HG03558 (cell line): ENCODE measurements at regions not wholly inside any gene's neighbourhood (a gene's known extent, or its start where the extent isn't known, plus 50 kb on each side); places are given as distances from the start of the nearest gene placed in this dataset.
A peak's percentile ranks its signal among the peaks of the same experiment; 100 is the strongest.

Experiments
- ATAC-seq: cut with Tn5 transposase; IDR thresholded peaks from one replicate; pipeline ENCODE4 v1.9.1; 2021; ENCODE audit warnings: moderate number of reproducible peaks; ENCODE audit not compliant: unreplicated experiment; ENCODE audit errors: extremely low read depth

DNA sequence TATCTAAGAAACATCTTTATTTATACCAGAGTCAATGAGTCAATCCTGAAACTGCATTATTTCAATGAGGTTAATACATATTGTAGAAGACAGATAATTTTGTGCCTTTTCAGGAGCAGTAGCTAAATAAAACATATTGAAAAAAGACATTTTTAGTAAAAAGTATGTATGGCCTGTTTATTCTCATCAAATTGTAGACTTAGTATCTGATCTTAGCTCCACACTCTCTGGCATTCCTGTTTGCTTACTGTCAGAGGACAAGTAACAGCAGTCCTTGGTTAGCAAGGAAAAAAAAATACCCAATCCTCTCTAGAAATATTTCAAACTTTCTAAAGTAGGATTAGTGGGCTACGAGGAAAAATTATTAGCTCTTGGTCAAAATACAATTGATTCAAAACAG, 50.5 kb upstream of the GUCY1A1 start:
- no peak for ATAC-seq

DNA sequence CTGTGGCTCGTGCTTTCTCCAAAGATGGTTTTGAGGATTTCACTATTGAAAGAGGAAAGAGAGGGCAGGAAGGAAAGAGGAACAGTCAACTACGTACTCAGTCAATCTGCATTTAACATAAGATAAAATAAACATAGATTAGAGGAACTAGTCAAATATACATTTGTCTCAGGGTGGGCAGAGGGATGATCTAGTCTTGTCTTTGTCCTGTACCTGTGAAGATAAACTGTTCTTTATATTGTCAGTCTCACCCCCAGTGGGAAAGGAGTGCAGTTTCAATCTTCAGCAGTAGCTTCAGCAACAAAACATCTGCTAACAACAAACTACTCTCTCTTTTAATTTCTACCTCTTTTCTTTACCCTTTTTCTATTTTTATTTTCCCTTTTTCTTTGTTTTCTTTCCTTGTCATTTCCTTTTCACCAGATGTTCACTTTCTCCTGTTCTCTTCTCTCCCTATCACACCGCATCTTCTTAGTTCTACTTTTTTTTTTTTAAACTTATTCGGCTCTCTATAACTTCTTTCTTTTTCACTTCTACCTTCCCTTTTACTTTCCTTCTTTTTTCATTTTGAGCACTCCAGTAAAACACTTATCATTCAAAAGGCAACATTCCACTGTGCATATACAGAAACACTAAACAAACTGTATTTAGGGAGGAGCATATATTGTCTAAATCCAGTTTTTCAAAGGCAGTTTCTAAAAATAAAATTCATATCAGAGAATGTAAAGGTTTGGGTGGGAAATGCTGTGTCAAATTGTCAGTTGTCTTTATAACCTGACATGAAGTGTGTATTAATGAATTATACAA, 51.4 kb upstream of the GUCY1A1 start:
- no peak for ATAC-seq

DNA sequence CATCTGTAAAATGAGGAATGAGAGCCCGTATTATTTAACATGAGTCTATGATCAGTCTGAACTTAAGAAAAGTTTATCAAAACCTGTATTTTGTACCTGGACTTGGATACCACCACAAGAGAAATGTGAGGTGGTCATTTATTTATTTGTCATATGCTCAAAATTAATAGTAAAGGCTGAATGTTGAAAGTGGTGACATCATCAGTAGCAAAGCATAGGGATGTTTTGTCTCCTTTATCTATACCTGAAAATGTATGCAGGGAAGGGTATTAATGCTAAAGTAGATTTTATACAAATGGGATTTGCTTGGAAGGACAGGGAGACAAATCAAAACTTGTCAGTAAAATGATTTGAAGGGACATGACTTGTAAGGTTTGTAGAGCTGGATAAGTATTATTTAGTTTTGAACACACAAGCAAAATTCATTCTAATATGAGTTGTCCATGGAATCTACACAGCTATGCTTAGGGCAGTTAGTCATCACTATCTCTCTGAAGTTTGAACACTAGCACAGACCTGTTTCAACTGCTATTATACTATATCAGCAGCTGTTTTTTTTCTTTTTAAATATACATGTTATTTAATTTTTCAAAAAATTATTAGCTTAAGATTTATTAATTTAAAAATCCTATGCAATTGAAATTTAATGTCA, 52.4 kb upstream of the GUCY1A1 start:
- ATAC-seq, result no peak

DNA sequence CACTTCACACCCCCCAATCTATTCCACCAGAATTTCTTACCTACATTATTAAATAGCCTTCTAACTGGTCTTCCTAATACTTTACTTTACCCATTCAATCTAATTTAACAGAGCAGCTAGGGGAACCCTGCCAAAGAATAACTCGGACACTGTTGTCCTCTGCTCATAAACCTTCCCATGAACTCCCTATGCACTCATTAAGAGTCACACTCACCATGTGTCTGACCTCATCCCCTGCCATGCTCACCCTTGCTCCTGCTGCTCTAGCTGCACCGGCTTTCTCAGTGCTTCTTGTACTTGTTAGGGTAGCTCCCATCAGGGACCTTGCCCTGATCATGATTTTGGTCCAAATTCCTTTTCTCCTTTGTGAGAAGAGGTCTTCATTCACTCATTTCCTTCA, 54.6 kb upstream of the GUCY1A1 start:
- ATAC-seq, result no peak

DNA sequence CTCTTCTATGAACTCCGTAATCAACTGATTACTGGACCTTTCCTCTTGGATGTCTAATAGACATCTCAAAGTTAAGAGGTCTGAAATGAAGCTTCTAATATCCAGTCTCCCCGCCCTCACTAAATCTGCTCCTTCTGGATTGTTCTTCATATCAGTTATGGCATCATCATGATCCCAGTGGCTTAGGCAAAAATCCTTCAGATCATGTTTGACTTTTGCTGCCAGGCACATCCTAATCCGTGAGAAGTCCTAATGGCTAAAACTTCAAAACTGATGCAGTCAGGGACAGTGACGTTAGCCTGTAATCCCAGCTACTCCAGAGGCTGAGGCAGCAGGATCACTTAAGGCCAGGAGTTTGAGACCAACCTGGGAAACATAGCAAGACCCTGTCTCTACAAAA, 55.1 kb upstream of the GUCY1A1 start:
- no peak for ATAC-seq

- no peak for ATAC-seq
Measured at GRCh38 chr4:155610143-155610542, 56.5 kb upstream of the GUCY1A1 start.

DNA sequence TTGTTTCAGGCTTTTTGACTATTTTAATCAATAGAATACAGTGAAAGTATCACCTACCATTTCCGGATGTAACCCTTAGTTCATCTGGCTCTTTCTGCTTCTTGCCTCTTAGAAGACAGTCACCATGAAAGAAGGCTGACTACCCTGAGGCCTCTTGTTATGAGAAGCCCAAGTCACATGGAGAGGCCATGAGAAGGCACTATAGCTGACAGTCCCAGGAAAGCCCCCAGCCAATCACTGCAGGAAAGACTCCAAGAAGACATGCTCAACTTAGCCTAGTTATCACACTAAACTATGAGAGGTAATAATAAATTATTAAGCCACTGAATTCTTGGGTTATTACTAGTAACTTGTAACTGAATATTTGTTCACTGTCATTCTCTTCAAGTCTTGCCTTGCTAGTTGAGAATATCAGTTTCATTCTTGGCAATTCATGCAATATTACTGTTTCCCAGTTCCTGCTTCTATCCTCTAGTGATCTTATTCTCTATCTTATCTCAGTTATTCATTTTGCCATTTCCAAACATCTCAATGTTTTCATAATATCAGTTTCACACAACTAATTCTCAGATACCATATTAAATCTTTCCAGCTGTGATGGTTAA, 57.1 kb upstream of the GUCY1A1 start:
- ATAC-seq, result peak; percentile 49

GRCh38 chr4:155608225-155608885, 58.3 kb upstream of the GUCY1A1 start:
- no peak for ATAC-seq

GRCh38 chr4:155607481-155607880, 59.2 kb upstream of the GUCY1A1 start:
- no peak for ATAC-seq

- ATAC-seq, result no peak
Measured at GRCh38 chr4:155604718-155605626, 61.7 kb upstream of the GUCY1A1 start.

GRCh38 chr4:155603360-155603891, 63.2 kb upstream of the GUCY1A1 start:
- ATAC-seq, result no peak

GRCh38 chr4:155602351-155603140, 64.1 kb upstream of the GUCY1A1 start:
- ATAC-seq, result no peak

- no peak for ATAC-seq
Measured at GRCh38 chr4:155600244-155600643, 66.4 kb upstream of the GUCY1A1 start.

DNA sequence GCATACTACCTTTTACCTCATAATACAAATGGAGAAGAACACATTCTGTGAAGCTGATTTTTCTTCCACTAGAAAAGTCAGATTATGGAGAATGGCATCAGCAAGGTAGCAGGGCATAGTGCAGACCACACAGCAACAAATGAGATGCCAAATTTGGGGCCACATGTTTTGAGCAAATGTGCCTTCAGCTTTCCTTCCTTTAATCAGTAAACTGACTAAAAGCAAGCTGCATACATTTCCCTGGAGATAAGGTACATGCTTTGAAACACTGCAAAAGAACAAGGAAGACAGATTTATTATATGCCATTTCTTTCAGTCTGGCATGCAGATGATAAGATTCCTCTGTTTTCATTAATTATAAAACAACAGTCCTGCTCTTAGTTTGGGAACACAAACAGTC, 67.1 kb upstream of the GUCY1A1 start:
- ATAC-seq, result no peak

DNA sequence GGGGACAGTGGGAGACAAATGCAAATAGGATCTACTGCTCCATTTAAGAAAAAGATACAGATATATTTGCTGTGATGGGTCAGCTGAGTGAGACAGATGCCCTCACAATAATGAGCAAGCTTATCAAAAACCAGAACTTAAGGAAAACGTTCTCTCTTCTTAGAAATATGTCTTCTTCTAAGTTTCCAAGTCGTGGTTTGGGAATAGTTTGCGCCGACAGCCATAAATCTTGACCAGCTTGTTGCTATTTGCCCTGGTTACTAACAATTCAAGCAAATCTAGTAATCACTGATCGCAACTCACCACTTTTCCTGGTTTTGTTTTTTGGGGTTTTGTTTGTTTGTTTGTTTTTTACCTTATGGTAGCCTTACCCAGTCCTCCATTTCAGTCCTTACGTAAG, 67.6 kb upstream of the GUCY1A1 start:
- ATAC-seq, result no peak

- no peak for ATAC-seq
Measured at GRCh38 chr4:155597933-155598451, 68.7 kb upstream of the GUCY1A1 start.

DNA sequence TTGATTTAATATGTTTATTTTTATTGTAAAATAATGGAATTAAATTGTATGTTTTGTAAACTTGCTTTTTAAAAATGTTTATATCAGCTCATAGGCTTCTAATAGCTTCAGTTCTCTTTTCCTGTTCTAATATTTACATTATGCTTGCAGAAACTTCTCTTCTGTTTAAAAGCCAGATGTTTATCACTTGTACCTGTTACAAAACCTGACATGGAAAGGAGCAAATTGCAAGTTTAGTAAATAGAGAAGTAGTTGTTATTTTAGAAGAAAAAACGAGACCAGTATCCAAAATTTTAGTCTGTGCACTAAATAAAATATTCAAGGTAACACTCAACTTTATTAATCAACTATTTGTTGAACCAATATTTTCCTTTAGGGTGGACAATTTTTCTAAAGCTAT, 69.4 kb upstream of the GUCY1A1 start:
- no peak for ATAC-seq

GRCh38 chr4:155593793-155594192, 72.9 kb upstream of the GUCY1A1 start:
- ATAC-seq, result no peak

DNA sequence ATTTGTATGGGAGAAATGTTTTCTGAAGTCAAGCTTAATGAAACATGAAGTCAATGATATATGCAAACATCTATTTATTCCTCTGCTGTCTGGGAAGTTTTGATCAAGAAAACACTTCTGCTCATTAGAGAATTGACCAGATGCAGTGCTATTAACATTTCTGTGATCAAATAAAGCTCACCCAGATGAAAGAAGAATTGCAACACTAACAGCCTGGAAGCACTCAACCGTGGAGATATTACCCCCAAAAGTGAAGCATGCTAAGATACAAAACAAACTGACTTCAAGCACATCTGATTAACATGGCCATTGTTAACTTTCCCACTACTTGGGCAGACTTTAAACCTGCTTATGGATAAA, 73.7 kb upstream of the GUCY1A1 start:
- ATAC-seq, result no peak
